Epithelial cell of proximal tubule (primary cell): ENCODE measurements at regions not wholly inside any gene's neighbourhood (a gene's known extent, or its start where the extent isn't known, plus 50 kb on each side); places are given as distances from the start of the nearest gene placed in this dataset.
A peak's percentile ranks its signal among the peaks of the same experiment; 100 is the strongest.

Experiments
- DNase-seq: peaks from one replicate; pipeline ENCODE4 v3.0.0-alpha.2; 2011; ENCODE audit warnings: low read depth
- H3K4me3 ChIP-seq: 2 replicates; pipeline ENCODE4 v1.5.1; 2011; ENCODE audit warnings: low read depth, mild to moderate bottlenecking, low read length
- TF ChIP-seq, protein P1 (sequence below): conservative IDR thresholded peaks from 2 replicates; pipeline ENCODE4 v1.5.1; 2012; ENCODE audit warnings: low read depth, mild to moderate bottlenecking, low read length

DNA sequence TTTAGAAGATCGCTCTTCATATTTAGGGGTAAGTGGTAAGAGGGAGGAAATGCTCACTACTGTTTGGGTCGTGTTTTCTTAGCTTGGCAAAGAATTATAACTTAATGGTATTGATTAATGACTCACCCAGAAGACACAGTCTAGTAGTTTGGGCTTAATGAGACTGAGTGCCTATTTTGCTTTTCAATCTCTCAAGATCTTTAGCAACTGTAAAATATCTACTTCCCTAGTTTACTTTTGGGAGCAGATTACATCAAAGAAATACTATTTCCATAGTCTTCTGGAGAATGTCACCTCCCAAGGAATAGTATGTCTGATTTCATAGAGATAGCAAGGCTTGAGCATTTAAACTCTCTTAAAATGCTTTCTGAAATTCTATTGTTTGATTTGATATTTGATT is 100.5 kb upstream of the SLC25A13 start:
- no peak overlapping the region for H3K4me3 ChIP-seq
- TF ChIP-seq, protein P1, sequence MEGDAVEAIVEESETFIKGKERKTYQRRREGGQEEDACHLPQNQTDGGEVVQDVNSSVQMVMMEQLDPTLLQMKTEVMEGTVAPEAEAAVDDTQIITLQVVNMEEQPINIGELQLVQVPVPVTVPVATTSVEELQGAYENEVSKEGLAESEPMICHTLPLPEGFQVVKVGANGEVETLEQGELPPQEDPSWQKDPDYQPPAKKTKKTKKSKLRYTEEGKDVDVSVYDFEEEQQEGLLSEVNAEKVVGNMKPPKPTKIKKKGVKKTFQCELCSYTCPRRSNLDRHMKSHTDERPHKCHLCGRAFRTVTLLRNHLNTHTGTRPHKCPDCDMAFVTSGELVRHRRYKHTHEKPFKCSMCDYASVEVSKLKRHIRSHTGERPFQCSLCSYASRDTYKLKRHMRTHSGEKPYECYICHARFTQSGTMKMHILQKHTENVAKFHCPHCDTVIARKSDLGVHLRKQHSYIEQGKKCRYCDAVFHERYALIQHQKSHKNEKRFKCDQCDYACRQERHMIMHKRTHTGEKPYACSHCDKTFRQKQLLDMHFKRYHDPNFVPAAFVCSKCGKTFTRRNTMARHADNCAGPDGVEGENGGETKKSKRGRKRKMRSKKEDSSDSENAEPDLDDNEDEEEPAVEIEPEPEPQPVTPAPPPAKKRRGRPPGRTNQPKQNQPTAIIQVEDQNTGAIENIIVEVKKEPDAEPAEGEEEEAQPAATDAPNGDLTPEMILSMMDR: no peak
- no peak for DNase-seq

DNA sequence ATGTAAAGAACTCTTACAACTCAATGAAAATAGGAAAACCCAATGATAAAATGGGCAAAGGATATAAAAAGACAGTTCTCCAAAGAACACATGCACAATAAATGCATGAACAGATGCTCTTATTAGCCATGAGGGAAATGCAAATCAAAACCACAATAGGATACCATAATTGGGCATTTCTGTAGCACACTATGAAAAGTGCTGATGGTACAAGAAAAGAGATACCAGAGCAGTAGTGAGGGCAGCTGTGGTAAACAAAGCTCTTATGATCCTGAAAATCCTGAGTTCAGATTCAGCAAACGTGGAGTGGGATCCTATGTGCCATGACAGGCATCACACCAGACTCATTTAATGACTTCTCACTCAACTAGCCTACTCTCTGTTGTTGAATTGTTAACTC is 96.7 kb upstream of the SLC25A13 start:
- TF ChIP-seq, protein P1: no peak

DNA sequence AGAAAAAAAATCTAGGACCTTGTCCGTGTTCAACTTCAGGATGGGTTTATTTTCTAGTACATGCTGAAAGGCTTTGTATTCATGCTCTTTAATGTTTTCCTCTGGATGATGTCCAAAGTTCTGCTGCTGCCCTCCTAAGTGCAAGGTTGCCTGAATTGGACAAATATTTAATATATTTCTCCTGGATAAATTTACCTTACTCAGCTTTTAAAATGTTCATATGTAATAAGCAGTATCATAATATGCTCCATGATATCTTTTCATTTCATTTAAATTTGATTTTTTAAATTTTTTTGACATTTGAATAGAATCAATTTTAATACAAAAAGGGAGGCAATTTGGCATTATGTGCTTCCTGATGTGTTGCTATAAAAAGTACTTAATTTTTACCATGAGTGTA is 95.9 kb upstream of the SLC25A13 start:
- no peak overlapping the region for H3K4me3 ChIP-seq
- TF ChIP-seq, protein P1: no peak
- DNase-seq: no peak

More for the DNA sequence above, 96.7 kb upstream of the SLC25A13 start:
- no peak overlapping the region for H3K4me3 ChIP-seq
- no peak for DNase-seq

DNA sequence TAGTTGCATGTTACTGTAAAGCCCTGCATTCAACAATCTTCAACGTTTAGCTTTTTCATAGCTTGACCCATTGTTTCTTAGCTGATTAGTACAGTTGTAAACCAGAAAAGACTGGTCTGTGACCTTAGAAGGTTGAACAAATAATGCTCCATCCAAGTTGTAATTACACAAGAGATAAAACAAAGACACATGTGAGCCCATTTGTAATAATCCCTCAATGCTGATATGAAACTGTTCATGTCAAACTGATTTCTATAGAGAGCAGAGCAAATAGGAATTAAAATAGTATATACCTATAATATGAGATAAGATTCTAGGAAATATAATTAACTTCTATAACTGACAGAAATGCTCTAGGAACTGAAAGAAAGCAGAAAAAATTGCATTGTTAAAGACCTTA is 94.7 kb upstream of the SLC25A13 start:
- no peak overlapping the region for H3K4me3 ChIP-seq
- DNase-seq: no peak
- TF ChIP-seq, protein P1: no peak

DNA sequence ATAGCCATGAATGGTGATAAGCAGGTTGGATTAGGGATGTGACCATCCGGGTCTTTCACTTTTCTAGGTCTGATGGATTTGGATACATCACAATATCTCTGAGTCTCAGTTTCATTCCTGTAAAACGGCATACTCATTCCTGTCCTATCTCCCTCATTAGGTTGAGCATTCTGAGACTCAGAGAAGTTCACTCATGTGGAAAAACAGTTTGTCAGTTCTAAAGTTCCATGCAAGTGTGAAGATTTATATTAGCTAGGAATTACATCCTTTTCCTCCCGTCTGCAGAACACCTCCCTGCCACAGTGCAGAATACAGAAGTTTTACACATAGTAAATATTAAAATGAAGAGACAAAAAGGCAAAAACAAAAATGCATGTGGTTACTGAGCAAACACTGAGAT is 94.2 kb upstream of the SLC25A13 start:
- TF ChIP-seq, protein P1: no peak

DNA sequence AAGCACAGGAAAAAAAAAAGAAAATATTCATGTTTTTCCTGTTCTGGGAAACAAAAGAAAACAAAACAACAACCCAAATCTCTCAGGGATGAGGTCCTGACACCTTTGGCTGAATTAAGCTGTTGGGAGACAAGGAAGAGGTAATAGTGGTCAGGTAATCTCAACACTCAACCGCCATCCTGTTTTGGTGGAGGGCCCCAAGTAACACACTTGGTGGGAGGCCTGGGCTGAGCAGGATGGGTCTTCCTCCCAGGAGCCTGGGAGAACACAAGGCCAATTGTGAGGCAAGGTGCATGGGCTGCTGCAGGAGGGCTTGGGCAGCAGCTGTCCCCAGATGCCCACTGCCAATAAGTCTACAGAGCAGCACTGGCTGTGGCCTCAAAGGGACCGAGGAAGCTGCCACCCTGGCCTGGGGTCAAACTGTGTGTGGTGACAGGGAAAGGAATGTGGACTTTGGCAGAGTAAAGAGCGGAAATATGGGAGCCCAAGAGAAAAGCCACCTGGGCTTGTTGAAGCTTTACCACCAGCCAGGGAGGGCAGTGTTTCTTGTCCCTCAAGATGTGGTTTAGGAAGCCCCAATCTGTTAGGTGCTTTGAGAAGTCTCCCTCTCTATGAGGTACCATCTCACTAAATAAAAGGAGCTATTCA is 93.5 kb upstream of the SLC25A13 start:
- no peak overlapping the region for H3K4me3 ChIP-seq
- TF ChIP-seq, protein P1: no peak
- DNase-seq: no peak

More for the DNA sequence above, 94.2 kb upstream of the SLC25A13 start:
- DNase-seq: no peak
- no peak overlapping the region for H3K4me3 ChIP-seq

DNA sequence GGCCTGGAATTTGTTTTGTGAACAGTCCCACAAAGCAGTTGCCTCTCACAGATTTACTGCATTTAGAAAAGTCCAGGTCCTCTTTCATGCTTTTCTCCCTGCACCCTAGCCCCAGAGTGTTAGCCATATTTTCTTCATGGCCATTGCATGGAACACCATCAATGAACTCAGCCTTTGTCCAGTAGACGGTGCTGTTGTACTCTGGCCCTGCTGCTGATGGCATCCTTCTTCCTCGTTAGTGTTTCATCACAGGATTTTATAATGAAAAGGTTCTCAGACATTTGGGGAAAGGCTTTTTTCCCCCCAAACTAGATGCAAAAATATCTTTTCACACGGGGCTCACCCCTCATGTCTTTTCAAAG is 93.0 kb upstream of the SLC25A13 start:
- DNase-seq: no peak

More for the DNA sequence above, 93.0 kb upstream of the SLC25A13 start:
- TF ChIP-seq, protein P1: peak; percentile 97
- H3K4me3 ChIP-seq: no peak overlapping the region
